CD4-positive, alpha-beta memory T cell (primary cell): ENCODE measurements at regions not wholly inside any gene's neighbourhood (a gene's known extent, or its start where the extent isn't known, plus 50 kb on each side); places are given as distances from the start of the nearest gene placed in this dataset.

ENCODE experiments used
- CTCF ChIA-PET: fragments of 350-600 bp; sonication (Branson Sonifier 250); formaldehyde crosslinking; loops from one replicate; lab custom pipeline; 2021; ENCODE audit warnings: inconsistent platforms; ENCODE audit not compliant: partially characterized antibody; lab: Charles Lee
- POLR2A ChIA-PET: fragments of 350-600 bp; sonication (Branson Sonifier 250); formaldehyde crosslinking; loops from one replicate; lab custom pipeline; 2021; ENCODE audit not compliant: partially characterized antibody; lab: Charles Lee
- DNase-seq, 5 donors: peaks; one replicate each; pipeline versions ENCODE4 v3.0.0 to v3.0.0-alpha.2; 2020 to 2022; ENCODE audit warnings: mixed read lengths in 1 of 5
- H3K27ac ChIP-seq: one replicate; pipeline ENCODE4 v1.7.0; 2013; ENCODE audit warnings: low read depth, low read length
- H3K27me3 ChIP-seq: 2 replicates; pipeline ENCODE4 v1.7.0; 2013; ENCODE audit warnings: mild to moderate bottlenecking, low read length, moderate library complexity; ENCODE audit not compliant: insufficient read depth
- H3K36me3 ChIP-seq: 2 replicates; pipeline ENCODE4 v1.7.0; 2013; ENCODE audit warnings: mild to moderate bottlenecking, low read length, moderate library complexity; ENCODE audit not compliant: insufficient read depth
- H3K4me1 ChIP-seq: 2 replicates; pipeline ENCODE4 v1.7.0; 2013; ENCODE audit warnings: mild to moderate bottlenecking, low read length, moderate library complexity; ENCODE audit not compliant: insufficient read depth
- H3K4me3 ChIP-seq, 2 donors: one replicate each; pipeline ENCODE4 v1.7.0; 2013; ENCODE audit warnings: low read length in 2 of 2, mild to moderate bottlenecking in 1 of 2
- H3K9me3 ChIP-seq, 2 donors: one replicate each; pipeline ENCODE4 v1.7.0; 2013; ENCODE audit warnings: low read length in 2 of 2, control low read depth in 1 of 2; ENCODE audit not compliant: control insufficient read depth in 1 of 2
- H3K27ac Mint-ChIP-seq, 7 donors: one replicate each; pipeline ENCODE4 v1.8.0; 2020 to 2021; ENCODE audit warnings: mixed read lengths in 7 of 7, mild to moderate bottlenecking in 6 of 7, inconsistent platforms in 3 of 7, moderate library complexity in 3 of 7
- H3K27me3 Mint-ChIP-seq, 2 donors: one replicate each; pipeline ENCODE4 v1.8.0; 2020 to 2021; ENCODE audit warnings: mixed read lengths in 2 of 2
- H3K36me3 Mint-ChIP-seq, 2 donors: one replicate each; pipeline ENCODE4 v1.8.0; 2020 to 2021; ENCODE audit warnings: mixed read lengths in 2 of 2, inconsistent platforms in 1 of 2, mild to moderate bottlenecking in 1 of 2
- H3K4me1 Mint-ChIP-seq, 4 donors: one replicate each; pipeline ENCODE4 v1.8.0; 2020 to 2021; ENCODE audit warnings: mixed read lengths in 4 of 4, mild to moderate bottlenecking in 1 of 4
- H3K4me3 Mint-ChIP-seq, 8 donors: one replicate each; pipeline ENCODE4 v1.8.0; 2020 to 2021; ENCODE audit warnings: mixed read lengths in 8 of 8, mild to moderate bottlenecking in 7 of 8, moderate library complexity in 6 of 8, inconsistent platforms in 3 of 8
- H3K9me3 Mint-ChIP-seq, 8 donors: one replicate each; pipeline ENCODE4 v1.8.0; 2020 to 2021; ENCODE audit warnings: mixed read lengths in 8 of 8, mild to moderate bottlenecking in 5 of 8, inconsistent platforms in 3 of 8, moderate library complexity in 1 of 8
- intact Hi-C: fragments of 100-400 bp; cut with micrococcal nuclease; formaldehyde crosslinking; loops from one replicate; pipeline ENCODE4 v1.15.1; 2023

- CTCF ChIA-PET = no interaction called here
- intact Hi-C loops = no loop called here
- POLR2A ChIA-PET = no interaction called here
- Mint-ChIP-seq H3K4me1 (no peaks in the 10 kb centered on the region), H3K27me3 (no peaks in the 10 kb centered on the region), H3K4me3 (no peak overlapping the region), H3K36me3 (no peaks in the 10 kb centered on the region), H3K27ac (no peak overlapping the region), H3K9me3 (peaks cover 0 to under 1% (median 0%) of the 10 kb centered on the region in 8 donors)
- Histone ChIP-seq H3K9me3 (no peaks in the 10 kb centered on the region), H3K4me1 (no peaks in the 10 kb centered on the region), H3K4me3 (no peak overlapping the region), H3K27ac (no peak overlapping the region), H3K27me3 (no peaks in the 10 kb centered on the region), H3K36me3 (no peaks in the 10 kb centered on the region)
- DNase-seq = no peak
Measured at GRCh38 chr5:129199308-129199707, 104.8 kb downstream of the ISOC1 start.

GRCh38 chr5:129204525-129204924 lies 110.0 kb downstream of the ISOC1 start:
- Histone ChIP-seq H3K27ac (no peak overlapping the region), H3K27me3 (no peaks in the 10 kb centered on the region), H3K36me3 (no peaks in the 10 kb centered on the region), H3K4me3 (no peak overlapping the region), H3K4me1 (no peaks in the 10 kb centered on the region), H3K9me3 (no peaks in the 10 kb centered on the region)
- no peaks in the 10 kb centered on the region for H3K4me1 Mint-ChIP-seq
- DNase-seq = no peak
- CTCF ChIA-PET = no interaction called here
- H3K27ac Mint-ChIP-seq = no peak overlapping the region
- H3K36me3 Mint-ChIP-seq = no peaks in the 10 kb centered on the region
- intact Hi-C loops = no loop called here
- H3K27me3 Mint-ChIP-seq = no peaks in the 10 kb centered on the region
- H3K4me3 Mint-ChIP-seq = no peak overlapping the region
- POLR2A ChIA-PET = no interaction called here
- H3K9me3 Mint-ChIP-seq = peaks cover 0 to 18% (median 6%) of the 10 kb centered on the region in 8 donors

- Mint-ChIP-seq H3K4me3 (no peak overlapping the region), H3K27me3 (no peaks in the 10 kb centered on the region), H3K9me3 (peaks cover 4 to 46% (median 30%) of the 10 kb centered on the region in 8 donors), H3K27ac (no peak overlapping the region), H3K4me1 (no peaks in the 10 kb centered on the region), H3K36me3 (peaks cover 3 to 4% of the 10 kb centered on the region in 2 donors)
- DNase-seq = no peak
- Histone ChIP-seq H3K4me1 (no peaks in the 10 kb centered on the region), H3K27me3 (no peaks in the 10 kb centered on the region), H3K4me3 (no peak overlapping the region), H3K27ac (no peak overlapping the region), H3K9me3 (no peaks in the 10 kb centered on the region), H3K36me3 (no peaks in the 10 kb centered on the region)
- CTCF ChIA-PET = no interaction called here
- POLR2A ChIA-PET = no interaction called here
- intact Hi-C loops = no loop called here
Measured at GRCh38 chr5:129216001-129216400, 121.5 kb downstream of the ISOC1 start.

GRCh38 chr5:129217179-129217578 lies 122.6 kb downstream of the ISOC1 start:
- no peaks in the 10 kb centered on the region for H3K27me3 ChIP-seq
- Mint-ChIP-seq H3K4me3 (no peak overlapping the region), H3K36me3 (peaks cover 3 to 4% of the 10 kb centered on the region in 2 donors), H3K27me3 (no peaks in the 10 kb centered on the region), H3K9me3 (peaks cover 4 to 37% (median 22%) of the 10 kb centered on the region in 8 donors), H3K4me1 (no peaks in the 10 kb centered on the region), H3K27ac (no peak overlapping the region)
- ChIA-PET CTCF (no interaction called here), POLR2A (no interaction called here)
- intact Hi-C loops = no loop called here
- H3K36me3 ChIP-seq = no peaks in the 10 kb centered on the region
- no peak overlapping the region for H3K27ac ChIP-seq
- DNase-seq = no peak
- H3K4me3 ChIP-seq = no peak overlapping the region
- no peaks in the 10 kb centered on the region for H3K4me1 ChIP-seq
- H3K9me3 ChIP-seq = no peaks in the 10 kb centered on the region

- no peak overlapping the region for H3K27ac ChIP-seq
- no peaks in the 10 kb centered on the region for H3K36me3 Mint-ChIP-seq
- no peaks in the 10 kb centered on the region for H3K4me1 Mint-ChIP-seq
- no peaks in the 10 kb centered on the region for H3K4me1 ChIP-seq
- ChIA-PET POLR2A (no interaction called here), CTCF (no interaction called here)
- no peak for DNase-seq
- H3K4me3 ChIP-seq = no peak overlapping the region
- H3K27me3 Mint-ChIP-seq = no peaks in the 10 kb centered on the region
- H3K9me3 Mint-ChIP-seq = peaks cover 0 to 3% (median 0%) of the 10 kb centered on the region in 8 donors
- no peak overlapping the region for H3K4me3 Mint-ChIP-seq
- no peaks in the 10 kb centered on the region for H3K27me3 ChIP-seq
- H3K9me3 ChIP-seq = no peaks in the 10 kb centered on the region
- no peak overlapping the region for H3K27ac Mint-ChIP-seq
- H3K36me3 ChIP-seq = no peaks in the 10 kb centered on the region
- intact Hi-C loops = no loop called here
Measured at GRCh38 chr5:129223178-129223577, 128.6 kb downstream of the ISOC1 start.

GRCh38 chr5:129228577-129228976 lies 134.0 kb downstream of the ISOC1 start:
- CTCF ChIA-PET = no interaction called here
- Mint-ChIP-seq H3K9me3 (peaks cover 0 to 4% (median under 1%) of the 10 kb centered on the region in 8 donors), H3K27ac (no peak overlapping the region), H3K36me3 (no peaks in the 10 kb centered on the region), H3K4me3 (no peak overlapping the region), H3K27me3 (no peaks in the 10 kb centered on the region), H3K4me1 (no peaks in the 10 kb centered on the region)
- H3K4me3 ChIP-seq = no peak overlapping the region
- H3K9me3 ChIP-seq = no peaks in the 10 kb centered on the region
- intact Hi-C loops = no loop called here
- no peaks in the 10 kb centered on the region for H3K27me3 ChIP-seq
- POLR2A ChIA-PET = no interaction called here
- H3K36me3 ChIP-seq = no peaks in the 10 kb centered on the region
- H3K4me1 ChIP-seq = no peaks in the 10 kb centered on the region
- no peak for DNase-seq
- H3K27ac ChIP-seq = no peak overlapping the region

GRCh38 chr5:129241755-129242154 lies 147.2 kb downstream of the ISOC1 start:
- Histone ChIP-seq H3K4me1 (no peaks in the 10 kb centered on the region), H3K27ac (no peak overlapping the region), H3K4me3 (no peak overlapping the region), H3K9me3 (no peaks in the 10 kb centered on the region), H3K27me3 (no peaks in the 10 kb centered on the region), H3K36me3 (no peaks in the 10 kb centered on the region)
- intact Hi-C loops = no loop called here
- no peaks in the 10 kb centered on the region for H3K36me3 Mint-ChIP-seq
- POLR2A ChIA-PET = no interaction called here
- no peaks in the 10 kb centered on the region for H3K27me3 Mint-ChIP-seq
- peaks cover 0 to 4% (median 0%) of the 10 kb centered on the region in 8 donors for H3K9me3 Mint-ChIP-seq
- DNase-seq = no peak
- no peak overlapping the region for H3K27ac Mint-ChIP-seq
- no peaks in the 10 kb centered on the region for H3K4me1 Mint-ChIP-seq
- H3K4me3 Mint-ChIP-seq = no peak overlapping the region
- CTCF ChIA-PET = no interaction called here

GRCh38 chr5:129243039-129243438 lies 148.5 kb downstream of the ISOC1 start:
- no peaks in the 10 kb centered on the region for H3K4me1 Mint-ChIP-seq
- Histone ChIP-seq H3K36me3 (no peaks in the 10 kb centered on the region), H3K9me3 (no peaks in the 10 kb centered on the region), H3K4me1 (no peaks in the 10 kb centered on the region), H3K4me3 (no peak overlapping the region), H3K27me3 (no peaks in the 10 kb centered on the region), H3K27ac (no peak overlapping the region)
- H3K9me3 Mint-ChIP-seq = no peaks in the 10 kb centered on the region
- H3K27ac Mint-ChIP-seq = no peak overlapping the region
- H3K36me3 Mint-ChIP-seq = no peaks in the 10 kb centered on the region
- no peak for DNase-seq
- H3K27me3 Mint-ChIP-seq = no peaks in the 10 kb centered on the region
- H3K4me3 Mint-ChIP-seq = no peak overlapping the region
- POLR2A ChIA-PET = no interaction called here
- intact Hi-C loops = no loop called here
- CTCF ChIA-PET = no interaction called here
